HEK293T (cell line): ENCODE measurements at regions not wholly inside any gene's neighbourhood (a gene's known extent, or its start where the extent isn't known, plus 50 kb on each side); places are given as distances from the start of the nearest gene placed in this dataset.

Experiments
- CTCF ChIA-PET: fragments of 350-600 bp; formaldehyde crosslinking; extraction: SDS; loops from one replicate; lab custom pipeline; 2021; ENCODE audit warnings: antibody characterized with exemption, inconsistent platforms; lab: Yijun Ruan, JAX
- POLR2A ChIA-PET: fragments of 350-600 bp; formaldehyde crosslinking; extraction: SDS; loops from one replicate; lab custom pipeline; 2020; ENCODE audit warnings: antibody characterized with exemption, inconsistent platforms; lab: Yijun Ruan, JAX
- DNase-seq: peaks from one replicate; pipeline ENCODE4 v3.0.0; 2012; ENCODE audit warnings: mixed read lengths; ENCODE audit errors: extremely low spot score
- ARNT ChIP-seq: fragments of 450-650 bp; IDR thresholded peaks from 2 replicates; pipeline ENCODE4 v1.6.1; 2017; ENCODE audit warnings: mild to moderate bottlenecking
- BHLHE40 ChIP-seq: fragments of 450-650 bp; IDR thresholded peaks from 2 replicates; pipeline ENCODE4 v1.6.1; 2016; ENCODE audit warnings: mild to moderate bottlenecking, moderate library complexity, borderline replicate concordance
- CTBP1 ChIP-seq: fragments of 450-650 bp; IDR thresholded peaks from 2 replicates; pipeline ENCODE4 v1.6.1; 2016; ENCODE audit warnings: borderline replicate concordance
- ELF4 ChIP-seq: fragments of 450-650 bp; IDR thresholded peaks from 2 replicates; pipeline ENCODE4 v1.6.1; 2017; ENCODE audit warnings: antibody characterized with exemption
- FOXA1 ChIP-seq: fragments of 450-650 bp; IDR thresholded peaks from 2 replicates; pipeline ENCODE4 v1.6.1; 2016; ENCODE audit warnings: mild to moderate bottlenecking
- FOXK2 ChIP-seq: fragments of 450-650 bp; IDR thresholded peaks from 2 replicates; pipeline ENCODE4 v1.6.1; 2016; ENCODE audit warnings: mild to moderate bottlenecking
- FOXM1 ChIP-seq: fragments of 450-650 bp; IDR thresholded peaks from 2 replicates; pipeline ENCODE4 v1.6.1; 2017; ENCODE audit warnings: mild to moderate bottlenecking, borderline replicate concordance
- HDGF ChIP-seq: fragments of 450-650 bp; IDR thresholded peaks from 2 replicates; pipeline ENCODE4 v1.6.1; 2017; ENCODE audit warnings: antibody characterized with exemption, borderline replicate concordance
- L3MBTL2 ChIP-seq: fragments of 450-650 bp; conservative IDR thresholded peaks from 2 replicates; pipeline ENCODE4 v1.6.1; 2016; ENCODE audit warnings: mild to moderate bottlenecking
- LEF1 ChIP-seq: fragments of 450-650 bp; IDR thresholded peaks from 2 replicates; pipeline ENCODE4 v1.6.1; 2017; ENCODE audit warnings: mild to moderate bottlenecking, borderline replicate concordance
- NFRKB ChIP-seq: fragments of 450-650 bp; IDR thresholded peaks from 2 replicates; pipeline ENCODE4 v1.6.1; 2016; ENCODE audit warnings: mild to moderate bottlenecking, moderate library complexity
- SP1 ChIP-seq: fragments of 450-650 bp; IDR thresholded peaks from 2 replicates; pipeline ENCODE4 v1.6.1; 2017
- SUZ12 ChIP-seq: fragments of 450-650 bp; IDR thresholded peaks from 2 replicates; pipeline ENCODE4 v1.6.1; 2016; ENCODE audit warnings: mild to moderate bottlenecking
- TARDBP ChIP-seq: fragments of 450-650 bp; IDR thresholded peaks from 2 replicates; pipeline ENCODE4 v1.6.1; 2016
- ZNF384 ChIP-seq: fragments of 450-650 bp; IDR thresholded peaks from 2 replicates; pipeline ENCODE4 v1.6.1; 2016
- TF ChIP-seq, protein P1 (sequence below): fragments of 450-650 bp; IDR thresholded peaks from 2 replicates; pipeline ENCODE4 v1.6.1; 2016

GRCh38 chr18:56305583-56305982 is 332.8 kb downstream of the TXNL1 start:
- no peak for DNase-seq
- ChIA-PET POLR2A (no interaction called here), CTCF (no interaction called here)
- TF ChIP-seq ZNF384 (no peak), FOXA1 (no peak), SUZ12 (no peak), CTBP1 (no peak), TARDBP (no peak), L3MBTL2 (no peak), ELF4 (no peak), NFRKB (no peak), SP1 (no peak), FOXK2 (no peak)
- TF ChIP-seq, protein P1, sequence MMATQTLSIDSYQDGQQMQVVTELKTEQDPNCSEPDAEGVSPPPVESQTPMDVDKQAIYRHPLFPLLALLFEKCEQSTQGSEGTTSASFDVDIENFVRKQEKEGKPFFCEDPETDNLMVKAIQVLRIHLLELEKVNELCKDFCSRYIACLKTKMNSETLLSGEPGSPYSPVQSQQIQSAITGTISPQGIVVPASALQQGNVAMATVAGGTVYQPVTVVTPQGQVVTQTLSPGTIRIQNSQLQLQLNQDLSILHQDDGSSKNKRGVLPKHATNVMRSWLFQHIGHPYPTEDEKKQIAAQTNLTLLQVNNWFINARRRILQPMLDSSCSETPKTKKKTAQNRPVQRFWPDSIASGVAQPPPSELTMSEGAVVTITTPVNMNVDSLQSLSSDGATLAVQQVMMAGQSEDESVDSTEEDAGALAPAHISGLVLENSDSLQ = no peak

DNA sequence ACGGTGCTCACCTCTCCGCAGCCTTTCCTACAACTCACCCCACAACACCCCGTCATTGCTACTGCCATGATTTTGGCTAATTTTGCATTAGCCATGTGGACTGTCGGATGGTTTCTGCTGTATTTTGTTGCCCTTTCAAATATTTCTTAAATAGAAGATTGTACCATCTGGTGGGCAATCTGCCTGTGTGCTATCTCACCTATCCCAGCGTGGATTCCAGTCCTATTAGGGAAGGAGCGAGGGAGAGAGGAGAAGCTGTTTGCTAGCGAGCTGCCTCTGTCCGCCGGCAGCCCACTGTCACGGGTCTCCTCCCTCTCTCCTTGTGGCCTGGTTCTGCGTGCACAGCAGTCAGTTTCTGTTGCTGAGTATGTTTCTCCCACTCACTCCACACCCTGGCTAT is 336.2 kb downstream of the TXNL1 start:
- DNase-seq = no peak
- ChIA-PET POLR2A (no interaction called here), CTCF (no interaction called here)
- TF ChIP-seq ELF4 (no peak), ZNF384 (no peak), NFRKB (no peak), ARNT (no peak), SUZ12 (no peak), FOXA1 (no peak), FOXK2 (no peak), SP1 (no peak), CTBP1 (no peak), LEF1 (no peak), HDGF (no peak), TARDBP (no peak), BHLHE40 (no peak), L3MBTL2 (no peak), FOXM1 (no peak)
- TF ChIP-seq, protein P1 = no peak

DNA sequence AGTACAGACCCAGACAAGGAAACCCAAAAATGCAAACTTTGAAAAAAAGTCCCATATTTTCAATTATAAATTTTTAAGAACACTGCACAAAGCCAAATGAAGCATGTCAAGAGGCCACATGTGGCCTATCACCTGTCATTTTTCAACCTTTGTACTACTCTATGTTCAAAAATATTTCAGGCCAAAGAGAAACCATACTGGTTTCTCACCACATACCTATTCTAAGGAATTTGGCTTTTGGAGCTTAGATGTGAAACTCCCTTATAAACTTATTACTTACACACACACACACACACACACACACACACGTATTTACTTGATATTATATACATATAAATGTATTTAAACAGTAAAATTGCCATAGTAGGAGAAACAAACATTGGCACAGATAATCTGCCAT is 338.7 kb downstream of the TXNL1 start:
- ChIA-PET POLR2A (no interaction called here), CTCF (no interaction called here)
- TF ChIP-seq FOXA1 (no peak), CTBP1 (no peak), NFRKB (no peak), ARNT (no peak), LEF1 (no peak), BHLHE40 (no peak), HDGF (no peak), ELF4 (no peak), FOXK2 (no peak), SUZ12 (no peak)
- TF ChIP-seq, protein P1 = no peak
- no peak for DNase-seq

- ChIA-PET CTCF (no interaction called here), POLR2A (no interaction called here)
- TF ChIP-seq L3MBTL2 (no peak), SUZ12 (no peak), BHLHE40 (no peak), LEF1 (no peak), CTBP1 (no peak)
- DNase-seq = peak; percentile 8
Observed at GRCh38 chr18:56298935-56299334, 339.5 kb downstream of the TXNL1 start.

GRCh38 chr18:56296381-56296780 is 342.0 kb downstream of the TXNL1 start:
- POLR2A ChIA-PET = no interaction called here
- TF ChIP-seq CTBP1 = no peak
- no peak for TF ChIP-seq ZNF384
- TF ChIP-seq FOXK2 = no peak
- no peak for TF ChIP-seq HDGF
- TF ChIP-seq TARDBP = no peak
- no peak for TF ChIP-seq SUZ12
- TF ChIP-seq, protein P1 = no peak
- no peak for TF ChIP-seq FOXM1
- no peak for TF ChIP-seq FOXA1
- TF ChIP-seq ELF4 = no peak
- TF ChIP-seq NFRKB = no peak
- no peak for TF ChIP-seq BHLHE40
- TF ChIP-seq LEF1 = no peak
- no peak for TF ChIP-seq SP1
- no peak for TF ChIP-seq L3MBTL2
- TF ChIP-seq ARNT = no peak
- CTCF ChIA-PET = no interaction called here
- DNase-seq = no peak

- CTCF ChIA-PET = no interaction called here
Observed at GRCh38 chr18:56294484-56295183, 343.8 kb downstream of the TXNL1 start.

More at GRCh38 chr18:56294484-56295183, 343.8 kb downstream of the TXNL1 start:
- TF ChIP-seq FOXA1 (no peak), BHLHE40 (no peak), SUZ12 (no peak), FOXK2 (no peak), LEF1 (no peak), L3MBTL2 (no peak), NFRKB (no peak), HDGF (no peak), ZNF384 (no peak), ARNT (no peak), CTBP1 (no peak), TARDBP (no peak), FOXM1 (no peak), SP1 (no peak), ELF4 (no peak)
- TF ChIP-seq, protein P1 = no peak
- POLR2A ChIA-PET = no interaction called here
- DNase-seq = no peak
